ENCODE measurements at regions not wholly inside any gene's neighbourhood (a gene's known extent, or its start where the extent isn't known, plus 50 kb on each side); places are given as distances from the start of the nearest gene placed in this dataset.

DNA sequence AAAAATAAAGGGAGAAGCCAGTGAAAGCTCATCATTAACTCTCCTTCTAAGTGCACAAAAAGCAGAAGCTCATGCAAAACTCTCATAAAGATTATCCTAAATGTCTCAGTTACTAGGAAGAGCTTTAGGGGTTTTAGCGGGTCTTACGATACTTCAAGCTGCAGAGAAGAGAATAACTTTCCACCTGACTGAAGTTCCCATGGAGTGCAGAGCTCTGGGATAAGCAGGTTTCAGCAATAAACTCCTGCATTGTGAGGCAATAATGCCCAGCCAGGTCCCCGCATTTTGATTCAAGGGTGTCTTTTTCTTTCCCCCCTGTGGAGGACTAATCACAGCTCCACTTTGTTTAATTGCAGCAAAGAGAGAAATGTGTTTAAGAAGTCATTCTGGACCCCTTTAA, 241.9 kb upstream of the SP8 start:
- CTCF ChIA-PET, result interaction anchor here (1.0 kb wide), 1 partner anchor 11 kb away, joined by 3 read pairs; no protein-coding TSS in a partner anchor

More for the DNA sequence above, 241.9 kb upstream of the SP8 start:
- SMC1A ChIA-PET (ENCODE audit: uncharacterized antibody, unreplicated experiment), result interaction anchor here (1.3 kb wide), 1 partner anchor 10 kb away, joined by 4 read pairs; no protein-coding TSS in a partner anchor
- Histone ChIP-seq H3K9ac (ENCODE audit: control insufficient read depth, insufficient read depth, low read length) (no peak overlapping the region), H3K9me3 (replicated peaks; ENCODE audit: control insufficient read depth, insufficient read depth, low read length) (no peaks in the 10 kb centered on the region), H3K79me2 (ENCODE audit: control insufficient read depth, insufficient read depth, low read length) (no peaks in the 10 kb centered on the region), H3K4me2 (ENCODE audit: control insufficient read depth, insufficient read depth) (no peak overlapping the region), H4K20me1 (ENCODE audit: control insufficient read depth, insufficient read depth) (no peaks in the 10 kb centered on the region), H2AFZ (ENCODE audit: control insufficient read depth, low read depth, low read length) (no peak overlapping the region), H3K4me1 (ENCODE audit: control insufficient read depth, insufficient read depth, low read length) (no peaks in the 10 kb centered on the region), H3K4me3 (no peak overlapping the region), H3K27me3 (replicated peaks in 1 of 2; ENCODE audit: control insufficient read depth in 2 of 2, insufficient read depth in 2 of 2, low read length in 1 of 2) (no peaks in the 10 kb centered on the region), H3K27ac (ENCODE audit: control insufficient read depth, insufficient read depth) (no peak overlapping the region), H3K36me3 (ENCODE audit: control insufficient read depth in 2 of 2, insufficient read depth in 2 of 2, low read length in 1 of 2) (no peaks in the 10 kb centered on the region)
- intact Hi-C loops (cut with micrococcal nuclease; ENCODE audit: unreplicated experiment) (no loop called here), in situ Hi-C loops (cut with MboI) (no loop called here)
- 36% methylated on average over 3 of the region's 3 CpGs for WGBS (ENCODE audit: insufficient coverage, insufficient replicate concordance, low lambda C conversion rate, missing lambda C conversion rate)
- TF ChIP-seq FOS (IDR thresholded peaks at IDR 0.05; ENCODE audit: borderline replicate concordance, extremely low read depth, insufficient read length) (no peak), NFYA (IDR thresholded peaks at IDR 0.05; ENCODE audit: borderline replicate concordance, low read depth, low read length) (no peak), EED (IDR thresholded peaks at IDR 0.05; ENCODE audit: low read depth) (no peak), GABPA (IDR thresholded peaks at IDR 0.05; ENCODE audit: low read depth) (no peak), SIN3A (IDR thresholded peaks at IDR 0.05; ENCODE audit: low read depth, low read length) (no peak), POU2F2 (IDR thresholded peaks at IDR 0.05; ENCODE audit: borderline replicate concordance, low read depth, low read length) (no peak), CREM (IDR thresholded peaks at IDR 0.05; ENCODE audit: low read depth) (no peak), POLR2AphosphoS5 (IDR thresholded peaks at IDR 0.05; ENCODE audit: low read length) (no peak), PRDM15 (CRISPR knock-in tag; IDR thresholded peaks at IDR 0.05) (no peak), CBX5 (IDR thresholded peaks at IDR 0.05; ENCODE audit: low read depth) (no peak)
- TF ChIP-seq, protein P1, sequence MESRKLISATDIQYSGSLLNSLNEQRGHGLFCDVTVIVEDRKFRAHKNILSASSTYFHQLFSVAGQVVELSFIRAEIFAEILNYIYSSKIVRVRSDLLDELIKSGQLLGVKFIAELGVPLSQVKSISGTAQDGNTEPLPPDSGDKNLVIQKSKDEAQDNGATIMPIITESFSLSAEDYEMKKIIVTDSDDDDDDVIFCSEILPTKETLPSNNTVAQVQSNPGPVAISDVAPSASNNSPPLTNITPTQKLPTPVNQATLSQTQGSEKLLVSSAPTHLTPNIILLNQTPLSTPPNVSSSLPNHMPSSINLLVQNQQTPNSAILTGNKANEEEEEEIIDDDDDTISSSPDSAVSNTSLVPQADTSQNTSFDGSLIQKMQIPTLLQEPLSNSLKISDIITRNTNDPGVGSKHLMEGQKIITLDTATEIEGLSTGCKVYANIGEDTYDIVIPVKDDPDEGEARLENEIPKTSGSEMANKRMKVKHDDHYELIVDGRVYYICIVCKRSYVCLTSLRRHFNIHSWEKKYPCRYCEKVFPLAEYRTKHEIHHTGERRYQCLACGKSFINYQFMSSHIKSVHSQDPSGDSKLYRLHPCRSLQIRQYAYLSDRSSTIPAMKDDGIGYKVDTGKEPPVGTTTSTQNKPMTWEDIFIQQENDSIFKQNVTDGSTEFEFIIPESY (IDR thresholded peaks at IDR 0.05), result no peak
- BruUV-seq (replicated peaks), result no TSS peak
- no peak for ATAC-seq
- no peak for DNase-seq (ENCODE audit: low read depth, low spot score)
- RAD21 ChIA-PET (ENCODE audit: unreplicated experiment), result no interaction called here
- POLR2A ChIA-PET, result no interaction called here
- FAIRE-seq, result no peak
